HCT116 (cell line): ENCODE measurements at regions not wholly inside any gene's neighbourhood (a gene's known extent, or its start where the extent isn't known, plus 50 kb on each side); places are given as distances from the start of the nearest gene placed in this dataset.

Source experiments
- ATAC-seq: fragments of 200-7000 bp; cut with Tn5 transposase; 2 replicates; pipeline ENCODE4 v1.9.1; 2020; ENCODE audit warnings: mild to moderate bottlenecking, moderate library complexity
- BruUV-seq: library from RNA; stranded (reverse); fragments of 400-500 nt; replicated peaks from 2 replicates; lab custom pipeline; 2021; lab: Mats Ljungman, UMichigan
- CTCF ChIA-PET: fragments of 300-600 bp; sonication (Branson Sonifier 250); formaldehyde crosslinking; loops from one replicate; lab custom pipeline; 2021; ENCODE audit warnings: antibody characterized with exemption; lab: Charles Lee
- POLR2A ChIA-PET: fragments of 300-600, 350-600 bp; sonication (Branson Sonifier 250); formaldehyde crosslinking; loops from one replicate; lab custom pipeline; 2021; ENCODE audit warnings: antibody characterized with exemption; lab: Charles Lee
- RAD21 ChIA-PET, 2 experiments: fragments of 300-600 bp; sonication (Branson Sonifier 250); formaldehyde crosslinking; loops; one replicate each; lab custom pipeline; 2023; ENCODE audit warnings: low total read pairs in 2 of 2; ENCODE audit not compliant: uncharacterized antibody in 2 of 2, unreplicated experiment in 2 of 2, low non-redundant PET in 1 of 2; lab: Charles Lee
- DNase-seq: peaks from one replicate; pipeline ENCODE4 v3.0.0-alpha.2; 2010; ENCODE audit warnings: low read depth, low spot score
- H2AFZ ChIP-seq: fragments of 200-600 bp; shearing (Covaris generic), sonication (generic); 2 replicates; pipeline ENCODE4 v1.6.1; 2017; ENCODE audit warnings: low read depth, mixed run types, mixed read lengths, antibody characterized with exemption, low read length; ENCODE audit not compliant: poor library complexity, severe bottlenecking
- H3K27ac ChIP-seq: 2 replicates; pipeline ENCODE4 v1.5.1; 2012; ENCODE audit warnings: low read depth, low read length
- H3K27me3 ChIP-seq: fragments of 200-600 bp; sonication (generic); 2 replicates; pipeline ENCODE4 v1.6.1; 2016; ENCODE audit warnings: mixed run types, low read length, mixed read lengths; ENCODE audit not compliant: insufficient read depth
- H3K36me3 ChIP-seq, 2 experiments: fragments of 200-500 bp in 1 of 2; fragments of 200-600 bp in 1 of 2; sonication (Bioruptor generic) in 1 of 2; sonication (generic) in 1 of 2; 2 replicates each; pipeline versions ENCODE4 v1.5.1 to v1.6.1; 2014 to 2016; ENCODE audit warnings: low read length in 2 of 2, inconsistent platforms in 1 of 2, mixed read lengths in 1 of 2, mixed run types in 1 of 2; ENCODE audit not compliant: insufficient read depth in 2 of 2, control insufficient read depth in 1 of 2
- H3K4me1 ChIP-seq, 2 experiments: fragments of 200-600 bp in 1 of 2; sonication (generic) in 1 of 2; 2 replicates each; pipeline versions ENCODE4 v1.5.1 to v1.6.1; 2012 to 2017; ENCODE audit warnings: low read length in 2 of 2, inconsistent platforms in 1 of 2, mild to moderate bottlenecking in 1 of 2, mixed read lengths in 1 of 2, mixed run types in 1 of 2, moderate library complexity in 1 of 2; ENCODE audit not compliant: insufficient read depth in 2 of 2, control insufficient read depth in 1 of 2
- H3K4me2 ChIP-seq: fragments of 200-600 bp; sonication (generic); 2 replicates; pipeline ENCODE4 v1.6.1; 2017; ENCODE audit warnings: mixed run types, low read length, mixed read lengths
- H3K4me3 ChIP-seq, 2 experiments: fragments of 200-600 bp in 1 of 2; sonication (generic) in 1 of 2; replicated peaks in 1 of 2; 2 replicates each; pipeline ENCODE4 v1.5.1; 2011 to 2016; ENCODE audit warnings: low read length in 2 of 2, control low read depth in 1 of 2, low read depth in 1 of 2, mild to moderate bottlenecking in 1 of 2, mixed read lengths in 1 of 2, mixed run types in 1 of 2
- H3K79me2 ChIP-seq: fragments of 200-600 bp; sonication (generic); 2 replicates; pipeline ENCODE4 v1.6.1; 2017; ENCODE audit warnings: mild to moderate bottlenecking, mixed run types, low read length, moderate library complexity, mixed read lengths; ENCODE audit not compliant: insufficient read depth
- H3K9ac ChIP-seq: fragments of 200-600 bp; sonication (generic); 2 replicates; pipeline ENCODE4 v1.6.1; 2016; ENCODE audit warnings: low read length, mixed read lengths
- H3K9me2 ChIP-seq: fragments of 200-600 bp; sonication (generic), shearing (Covaris generic); 2 replicates; pipeline ENCODE4 v1.6.1; 2017; ENCODE audit warnings: mixed run types, mild to moderate bottlenecking, moderate library complexity; ENCODE audit not compliant: insufficient read depth
- H3K9me3 ChIP-seq, 2 experiments: fragments of 200-500 bp in 1 of 2; fragments of 200-600 bp in 1 of 2; sonication (Bioruptor generic) in 1 of 2; sonication (generic) in 1 of 2; 2 replicates each; pipeline ENCODE4 v1.6.1; 2014 to 2017; ENCODE audit warnings: low read length in 2 of 2, mixed read lengths in 2 of 2, inconsistent platforms in 1 of 2, low read depth in 1 of 2, mild to moderate bottlenecking in 1 of 2, mixed run types in 1 of 2, moderate library complexity in 1 of 2; ENCODE audit not compliant: control insufficient read depth in 1 of 2, insufficient read depth in 1 of 2
- H4K20me1 ChIP-seq: fragments of 200-600 bp; sonication (generic), shearing (Covaris generic); 2 replicates; pipeline ENCODE4 v1.6.1; 2017; ENCODE audit warnings: mixed run types, mild to moderate bottlenecking, moderate library complexity; ENCODE audit not compliant: insufficient read depth
- CBX3 ChIP-seq: IDR thresholded peaks from 2 replicates; pipeline ENCODE4 v1.6.1; 2012; ENCODE audit warnings: low read depth
- ELF1 ChIP-seq: IDR thresholded peaks from 2 replicates; pipeline ENCODE4 v1.6.1; 2012; ENCODE audit warnings: low read depth, borderline replicate concordance
- EZH2phosphoT487 ChIP-seq: fragments of 200-600 bp; IDR thresholded peaks from 2 replicates; pipeline ENCODE4 v1.6.1; 2018; ENCODE audit warnings: antibody characterized with exemption, borderline replicate concordance
- RAD21 ChIP-seq: IDR thresholded peaks from 2 replicates; pipeline ENCODE4 v1.6.1; 2012; ENCODE audit warnings: low read depth, mild to moderate bottlenecking
- REST ChIP-seq: IDR thresholded peaks from 2 replicates; pipeline ENCODE4 v1.6.1; 2012; ENCODE audit warnings: low read depth
- SIN3A ChIP-seq: IDR thresholded peaks from 2 replicates; pipeline ENCODE4 v1.6.1; 2012; ENCODE audit warnings: low read depth
- SP1 ChIP-seq: IDR thresholded peaks from 2 replicates; pipeline ENCODE4 v1.6.1; 2012; ENCODE audit warnings: low read depth
- intact Hi-C: fragments of 100-400 bp; cut with micrococcal nuclease; formaldehyde crosslinking; loops from 2 replicates; pipeline ENCODE4 v1.10.0; 2022

DNA sequence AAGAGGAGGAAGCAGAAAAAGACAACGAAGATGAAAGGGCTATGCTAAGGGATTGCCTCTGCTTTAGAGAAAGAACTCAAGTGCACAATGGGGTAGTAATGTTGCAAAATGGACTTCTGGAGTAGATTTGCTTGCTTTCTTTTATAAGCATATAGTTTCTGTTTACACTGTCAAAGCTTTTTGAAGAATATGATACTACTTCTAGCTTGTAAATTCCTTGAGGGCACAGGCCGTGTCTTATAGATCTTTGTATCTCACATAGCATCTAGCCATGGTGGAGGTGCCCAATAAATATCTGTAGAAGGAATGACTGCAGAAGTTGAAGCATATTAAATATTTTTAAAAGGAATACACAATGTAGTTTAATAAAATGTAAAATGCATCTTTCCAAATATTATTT lies 147.8 kb upstream of the ZIC3 start:
- Histone ChIP-seq H3K27ac (no peak overlapping the region), H3K27me3 (no peaks in the 10 kb centered on the region), H3K36me3 (no peaks in the 10 kb centered on the region), H3K9ac (no peak overlapping the region), H2AFZ (no peak overlapping the region), H3K79me2 (no peaks in the 10 kb centered on the region), H3K9me2 (no peaks in the 10 kb centered on the region), H3K4me2 (no peak overlapping the region), H3K4me1 (no peaks in the 10 kb centered on the region), H3K9me3 (no peaks in the 10 kb centered on the region), H3K4me3 (no peak overlapping the region), H4K20me1 (no peaks in the 10 kb centered on the region)
- CTCF ChIA-PET = no interaction called here
- RAD21 ChIA-PET = no interaction called here
- no TSS peak for BruUV-seq
- POLR2A ChIA-PET = no interaction called here
- TF ChIP-seq RAD21 = no peak
- TF ChIP-seq SIN3A = no peak
- TF ChIP-seq REST = no peak
- TF ChIP-seq SP1 = no peak
- no peak for TF ChIP-seq ELF1
- TF ChIP-seq EZH2phosphoT487 = no peak
- TF ChIP-seq CBX3 = no peak
- ATAC-seq (no peak), DNase-seq (no peak)
- intact Hi-C loops = no loop called here

GRCh38 chrX:137413190-137413589 lies 152.7 kb upstream of the ZIC3 start:
- Histone ChIP-seq H3K27me3 (no peaks in the 10 kb centered on the region), H3K36me3 (no peaks in the 10 kb centered on the region), H3K4me3 (no peak overlapping the region), H3K79me2 (no peaks in the 10 kb centered on the region), H3K9ac (no peak overlapping the region), H4K20me1 (no peaks in the 10 kb centered on the region), H3K9me3 (no peaks in the 10 kb centered on the region), H3K4me2 (no peak overlapping the region), H3K9me2 (no peaks in the 10 kb centered on the region), H3K27ac (no peak overlapping the region), H3K4me1 (no peaks in the 10 kb centered on the region), H2AFZ (no peak overlapping the region)
- DNase-seq (no peak), ATAC-seq (no peak)
- no peak for TF ChIP-seq SP1
- intact Hi-C loops = no loop called here
- ChIA-PET RAD21 (no interaction called here), POLR2A (no interaction called here), CTCF (no interaction called here)
- BruUV-seq = no TSS peak
